GM18526 (cell line): ENCODE measurements at regions not wholly inside any gene's neighbourhood (a gene's known extent, or its start where the extent isn't known, plus 50 kb on each side); places are given as distances from the start of the nearest gene placed in this dataset.

Experiments
- POLR2A ChIP-seq: IDR thresholded peaks from 3 replicates; pipeline ENCODE4 v1.6.1; 2011; ENCODE audit not compliant: insufficient read length; ENCODE audit errors: extremely low read depth

DNA sequence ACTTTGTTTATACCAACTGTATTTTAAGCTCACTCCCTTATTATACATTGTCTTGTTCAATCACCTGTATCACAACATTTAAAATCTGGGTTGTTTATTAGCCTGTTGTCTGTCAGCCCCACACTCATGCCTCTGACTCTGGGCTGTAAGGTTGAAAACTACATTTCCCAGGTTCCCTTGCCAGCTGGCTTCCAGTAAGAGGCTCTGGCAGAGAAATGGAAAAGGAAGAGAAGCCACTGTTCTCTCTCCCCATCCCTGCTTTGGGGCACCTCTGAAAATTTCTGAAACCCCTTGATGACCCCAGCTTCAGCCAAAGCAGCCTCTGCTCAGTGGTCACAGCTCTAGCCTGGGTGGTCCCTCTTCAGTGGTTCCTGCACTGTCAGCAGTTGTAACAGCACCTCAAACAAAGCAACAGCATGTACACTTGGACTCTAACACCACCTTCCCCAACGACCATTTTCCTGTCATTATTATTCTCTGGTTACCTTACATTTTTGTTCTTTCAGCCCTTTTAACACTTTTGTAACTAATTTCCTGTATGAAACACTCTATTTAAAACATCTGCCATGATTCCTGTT lies 108.9 kb upstream of the LGALSL start:
- no peak for TF ChIP-seq POLR2A

DNA sequence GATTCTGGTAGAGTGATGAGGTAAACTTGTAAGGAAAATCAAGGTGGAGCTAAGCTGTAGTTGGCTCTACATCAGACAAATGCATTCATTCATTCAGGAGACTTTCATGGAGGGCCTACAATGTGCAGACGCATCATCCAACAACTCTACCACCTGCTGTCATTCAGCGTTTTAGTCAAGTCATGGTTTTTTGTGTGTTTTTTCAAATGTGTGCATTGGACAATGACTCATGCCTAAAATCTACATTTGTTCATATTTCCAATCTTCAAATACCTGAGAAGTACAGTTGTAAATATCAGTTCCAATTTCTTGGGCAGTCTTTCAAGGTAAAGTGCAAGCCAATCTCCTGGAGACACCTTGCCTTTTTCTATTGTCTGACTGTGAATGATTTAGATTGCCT lies 108.0 kb upstream of the LGALSL start:
- no peak for TF ChIP-seq POLR2A

DNA sequence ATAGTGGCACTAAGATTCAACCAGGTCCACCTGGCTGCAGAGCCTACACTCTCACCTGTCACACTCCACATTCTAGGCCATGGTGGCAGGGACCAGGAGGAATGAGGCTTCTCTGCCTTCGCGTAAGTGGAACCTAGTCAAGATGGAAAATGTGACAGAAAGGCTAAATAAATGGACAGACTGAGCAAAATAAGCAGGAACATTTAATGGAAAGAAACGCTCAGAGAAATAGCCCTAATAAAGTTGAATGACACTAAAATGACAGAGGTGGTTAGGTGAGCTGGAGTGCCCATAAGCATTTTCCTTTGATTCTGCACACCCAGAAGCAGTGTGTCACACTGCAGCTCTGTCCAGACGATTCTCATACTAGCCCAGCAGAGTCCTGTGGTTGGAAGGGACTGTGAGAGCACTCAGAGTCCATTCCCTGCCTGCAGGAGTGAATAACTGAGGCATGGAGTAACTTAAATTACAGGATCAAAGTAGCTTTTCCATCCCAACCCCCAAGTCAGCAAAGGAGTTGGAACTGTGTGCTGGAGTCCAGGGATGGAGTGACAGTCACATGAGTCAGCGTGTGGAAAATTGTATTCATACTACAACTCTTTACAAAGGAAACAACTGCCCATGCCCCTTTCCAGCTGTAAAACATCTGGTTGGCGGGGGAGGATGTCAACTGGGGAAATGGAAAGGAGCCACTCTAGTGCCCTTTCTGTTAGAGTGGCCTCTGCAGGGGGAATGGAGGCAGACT lies 105.4 kb upstream of the LGALSL start:
- TF ChIP-seq POLR2A: no peak

DNA sequence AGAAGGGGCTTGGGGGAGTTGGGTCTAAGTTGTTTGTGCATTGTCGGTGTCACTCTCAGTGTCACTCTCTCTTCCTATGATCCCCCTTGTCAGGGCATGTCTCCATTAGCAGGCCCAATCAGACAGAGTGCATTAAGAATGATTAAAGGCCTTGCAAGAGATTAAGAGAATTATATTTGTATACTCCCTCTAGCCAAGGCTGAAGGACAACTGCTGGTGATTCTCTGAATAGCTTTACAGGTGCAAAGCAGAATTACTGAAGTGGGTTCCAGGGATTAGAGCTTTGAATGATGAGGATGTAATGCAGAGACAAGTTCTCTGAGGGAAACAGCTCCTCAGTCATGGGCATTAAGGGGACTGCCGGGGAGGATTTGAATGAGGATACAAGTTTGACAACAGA lies 104.8 kb upstream of the LGALSL start:
- TF ChIP-seq POLR2A: no peak

DNA sequence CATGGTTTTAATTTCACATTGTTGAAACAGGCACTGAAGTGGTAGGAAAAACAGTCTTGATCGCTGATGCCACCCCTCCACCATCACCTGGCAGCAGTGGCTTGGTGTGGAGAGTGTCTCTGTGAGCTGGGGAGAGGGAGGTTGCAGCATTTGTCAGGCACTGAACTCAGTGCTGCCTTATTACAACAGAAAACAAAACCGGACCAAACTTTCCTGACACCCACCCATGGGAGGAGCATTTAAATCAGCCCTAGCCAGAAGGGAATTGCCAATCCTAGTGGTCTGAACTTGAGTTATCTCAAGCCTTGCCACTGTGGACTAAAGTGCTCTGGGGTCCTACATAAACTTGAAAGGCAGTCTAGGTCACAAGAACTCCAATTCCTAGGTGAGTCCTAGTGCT lies 103.0 kb upstream of the LGALSL start:
- TF ChIP-seq POLR2A: no peak

DNA sequence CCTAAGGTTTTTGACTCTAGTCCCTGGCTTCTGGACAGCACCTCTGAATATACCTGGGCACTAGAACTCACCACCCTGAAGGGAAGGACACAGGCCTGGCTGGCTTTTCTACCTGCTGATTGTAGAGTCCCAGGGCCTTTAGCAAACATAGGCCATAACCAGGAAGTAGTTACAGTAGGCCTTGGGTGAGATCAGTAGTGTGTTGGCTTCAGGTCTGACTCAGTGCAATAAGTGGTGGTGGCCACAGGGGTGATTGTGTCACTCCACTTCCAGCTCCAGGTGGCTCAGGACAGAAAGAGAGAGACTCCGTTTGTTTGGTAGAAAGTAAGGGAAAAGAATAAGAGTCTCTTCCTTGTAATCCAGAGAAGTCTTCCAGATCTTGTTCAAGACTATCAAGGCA lies 101.7 kb upstream of the LGALSL start:
- no peak for TF ChIP-seq POLR2A

DNA sequence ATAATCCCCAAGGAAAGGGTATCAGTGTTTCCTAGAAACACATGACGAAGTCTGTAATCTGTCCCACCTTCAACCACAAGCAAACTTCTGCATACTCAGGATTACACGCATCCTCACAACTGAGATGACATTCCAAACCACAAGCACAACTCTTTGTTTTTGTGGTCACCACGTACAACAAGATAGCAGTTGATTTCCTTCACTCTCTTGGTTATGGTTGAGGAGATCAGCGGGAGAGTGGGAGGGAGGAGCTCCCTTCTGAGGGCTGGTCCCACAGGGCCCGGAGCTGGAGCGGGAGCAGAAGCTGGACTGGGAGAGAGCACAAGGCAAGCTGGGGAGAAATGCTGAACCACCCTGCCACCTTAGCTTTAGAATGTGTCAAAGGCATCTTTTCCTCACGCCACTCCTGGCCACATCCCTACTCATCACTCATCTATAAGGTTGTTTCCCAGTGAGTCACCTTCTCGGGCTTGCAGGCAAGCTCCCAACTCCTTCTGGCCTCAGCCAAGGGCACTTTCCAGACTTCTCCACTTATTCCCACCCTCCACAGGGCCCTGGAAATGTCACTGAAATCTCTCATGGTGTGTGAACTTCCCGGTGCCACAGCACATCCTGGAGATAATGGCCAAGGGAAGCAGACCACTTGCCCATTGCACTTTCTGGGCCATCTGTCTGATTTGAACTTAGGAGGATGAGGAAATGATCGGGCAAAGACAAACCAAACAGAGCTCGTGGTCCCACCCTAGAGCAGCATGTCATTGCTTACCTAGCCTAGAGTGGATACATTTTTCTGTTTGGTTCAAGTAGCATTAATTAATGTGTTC lies 98.9 kb upstream of the LGALSL start:
- no peak for TF ChIP-seq POLR2A

DNA sequence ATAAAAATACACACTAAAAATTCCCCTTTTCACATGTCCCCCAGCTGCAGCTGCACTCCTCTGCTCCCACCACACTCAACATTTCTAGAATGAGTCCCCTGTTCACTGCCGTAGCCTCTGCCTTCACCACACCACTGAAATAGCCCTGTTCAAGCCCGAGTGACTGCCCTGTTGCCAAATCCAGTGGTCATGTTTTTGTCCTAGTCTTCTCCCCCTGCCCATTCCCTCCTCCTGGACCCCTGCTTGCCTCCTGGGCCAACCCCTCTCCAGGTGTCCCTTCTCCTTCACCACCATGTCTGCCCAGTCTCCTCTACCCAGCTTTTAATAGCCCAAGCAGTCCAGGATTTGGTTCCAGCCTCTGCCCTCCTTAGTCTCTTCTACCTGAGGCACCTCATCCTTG lies 97.1 kb upstream of the LGALSL start:
- no peak for TF ChIP-seq POLR2A

DNA sequence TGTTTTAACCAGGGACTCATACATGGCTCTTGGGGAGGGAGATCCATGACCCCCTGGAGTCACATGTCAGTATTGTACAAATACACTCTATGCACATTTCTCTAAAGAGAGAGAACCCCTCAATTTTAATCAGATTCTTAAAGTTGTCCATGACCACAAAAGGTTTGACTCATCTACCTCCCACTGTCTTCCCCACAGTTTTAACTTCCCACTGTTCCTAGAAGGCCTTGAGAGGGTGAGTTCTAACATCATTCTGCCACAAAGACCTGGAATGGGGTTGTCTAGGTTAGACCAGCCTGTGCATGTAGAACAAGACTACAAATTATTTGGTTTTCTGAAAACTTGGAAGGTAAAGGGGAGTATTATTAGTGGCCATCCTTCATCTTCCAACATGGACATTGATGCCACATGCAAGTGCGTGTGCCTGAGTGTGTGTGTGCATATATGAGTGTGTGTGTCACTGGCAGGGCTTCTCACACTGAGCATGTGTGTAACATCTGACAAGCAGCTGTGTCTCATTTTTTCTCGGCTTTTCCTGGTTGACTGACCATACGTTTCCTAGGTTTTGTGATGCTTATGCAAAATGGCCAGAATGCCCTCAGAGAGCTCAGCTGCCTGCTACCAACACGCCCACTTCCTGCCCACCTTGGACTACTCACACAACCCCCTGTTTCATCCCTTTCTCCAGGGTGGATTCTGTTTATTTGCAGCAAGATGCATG lies 94.6 kb upstream of the LGALSL start:
- no peak for TF ChIP-seq POLR2A

DNA sequence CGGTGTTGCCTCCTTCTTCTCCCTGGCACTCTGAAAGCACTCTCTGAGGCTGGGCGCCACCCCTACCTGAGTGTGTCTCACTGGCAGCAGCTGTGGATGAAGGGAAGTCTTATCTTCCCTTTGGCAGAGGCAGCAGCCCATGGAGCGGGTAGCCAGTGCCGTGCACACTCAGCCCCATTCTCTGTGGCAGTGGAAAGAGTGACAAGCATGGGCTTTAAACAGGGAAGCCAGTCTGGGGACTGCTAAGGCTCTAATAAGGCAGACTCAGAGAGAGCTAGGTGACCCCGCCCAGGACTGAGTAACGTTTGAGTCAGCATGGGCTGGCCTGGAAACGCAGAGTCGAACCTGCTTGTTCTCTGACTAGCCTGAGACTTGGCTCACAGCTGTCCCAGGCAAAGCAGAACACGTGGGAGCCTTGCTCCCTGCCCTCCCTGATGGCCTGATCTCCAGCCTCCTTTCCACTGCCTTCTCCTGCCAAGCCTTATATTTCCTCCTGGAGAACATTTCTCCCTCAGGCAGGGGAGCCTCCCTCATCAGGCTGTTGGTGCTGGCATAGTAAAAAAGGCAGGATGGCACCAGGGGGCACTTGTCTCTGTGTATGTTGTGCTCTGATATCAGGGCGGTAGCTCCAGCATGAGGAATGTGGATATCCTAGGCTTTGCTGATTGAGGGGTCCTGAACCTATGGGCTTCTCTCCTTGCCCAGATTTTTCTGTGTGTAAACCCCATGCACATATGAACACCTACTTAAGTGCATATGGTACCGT lies 93.9 kb upstream of the LGALSL start:
- no peak for TF ChIP-seq POLR2A

DNA sequence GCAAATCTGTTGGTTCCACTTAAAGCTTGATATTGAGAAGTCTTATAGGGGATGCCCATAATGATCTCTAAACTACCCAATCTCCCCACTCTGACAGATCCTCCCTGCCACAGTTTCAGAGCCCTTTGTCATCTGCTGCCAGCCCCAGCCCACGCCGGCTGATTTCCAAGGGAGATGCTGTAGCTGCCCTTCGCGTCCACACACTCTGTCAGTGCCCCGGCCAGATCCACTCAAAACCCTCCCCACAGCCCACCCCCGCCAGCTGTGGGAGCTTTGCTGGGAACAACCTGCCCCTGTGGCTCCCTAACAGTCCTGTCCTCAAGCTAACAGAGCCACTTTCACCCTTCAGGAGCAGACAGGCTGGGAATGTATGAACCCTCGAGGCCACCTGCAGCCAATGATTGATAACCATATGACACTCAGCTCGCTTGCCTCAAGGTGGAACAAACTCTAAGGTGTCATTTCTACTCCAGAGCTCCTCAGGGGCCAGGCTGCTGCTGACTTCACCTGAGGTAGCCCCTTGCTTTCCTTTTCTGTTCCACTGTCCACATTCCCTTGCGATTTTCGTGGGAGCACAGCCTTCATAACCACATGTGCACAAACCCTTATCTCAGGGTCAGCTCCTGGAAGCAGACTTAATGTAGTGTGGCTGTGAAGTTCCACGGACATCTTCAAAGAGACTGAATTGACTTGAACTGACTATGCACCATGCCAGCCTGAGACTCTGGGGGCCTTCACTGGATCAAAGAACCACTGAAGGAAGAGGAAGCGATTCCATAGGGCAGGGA lies 92.6 kb upstream of the LGALSL start:
- TF ChIP-seq POLR2A: no peak

DNA sequence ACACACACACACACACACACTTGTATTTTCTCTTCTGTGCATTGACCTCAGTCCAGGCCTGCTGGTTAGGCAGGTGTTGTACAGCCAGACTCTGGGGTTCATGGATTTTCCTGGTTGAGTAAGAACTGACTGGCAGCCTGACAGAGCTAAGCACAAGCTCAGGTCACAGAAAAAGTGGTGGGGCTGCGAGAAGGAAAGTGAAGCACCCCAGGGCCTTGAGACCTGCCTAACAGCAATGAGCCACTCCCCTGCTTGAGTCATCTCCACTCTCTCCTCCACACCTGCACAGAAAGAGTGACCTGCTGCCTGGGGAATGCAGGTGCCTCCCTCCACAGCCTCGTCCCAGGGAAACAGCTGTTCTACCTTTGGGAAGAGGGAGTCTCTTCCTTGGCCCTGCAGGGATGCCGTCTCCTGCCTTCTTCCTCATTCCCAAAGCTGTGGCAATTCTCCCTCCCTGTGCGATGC lies 91.4 kb upstream of the LGALSL start:
- no peak for TF ChIP-seq POLR2A

DNA sequence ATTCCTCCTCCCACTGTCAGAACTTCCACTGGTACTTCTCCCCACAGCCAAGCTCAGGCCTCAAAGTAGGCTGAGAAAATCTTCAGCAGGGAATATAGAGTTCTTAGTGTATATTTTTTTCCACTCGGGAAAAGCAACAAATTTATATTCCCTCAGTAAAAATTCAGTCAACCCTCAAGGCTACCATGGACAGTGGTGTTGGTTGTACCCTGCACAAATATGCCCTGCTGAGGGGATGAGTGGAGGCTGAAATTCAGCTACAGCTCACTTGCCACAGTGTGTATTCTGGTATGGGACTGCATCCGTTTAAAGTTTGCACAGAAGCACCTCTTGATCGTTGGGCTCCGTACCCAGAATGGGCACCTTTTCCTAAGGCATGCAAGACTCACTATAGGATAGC lies 90.8 kb upstream of the LGALSL start:
- TF ChIP-seq POLR2A: no peak

DNA sequence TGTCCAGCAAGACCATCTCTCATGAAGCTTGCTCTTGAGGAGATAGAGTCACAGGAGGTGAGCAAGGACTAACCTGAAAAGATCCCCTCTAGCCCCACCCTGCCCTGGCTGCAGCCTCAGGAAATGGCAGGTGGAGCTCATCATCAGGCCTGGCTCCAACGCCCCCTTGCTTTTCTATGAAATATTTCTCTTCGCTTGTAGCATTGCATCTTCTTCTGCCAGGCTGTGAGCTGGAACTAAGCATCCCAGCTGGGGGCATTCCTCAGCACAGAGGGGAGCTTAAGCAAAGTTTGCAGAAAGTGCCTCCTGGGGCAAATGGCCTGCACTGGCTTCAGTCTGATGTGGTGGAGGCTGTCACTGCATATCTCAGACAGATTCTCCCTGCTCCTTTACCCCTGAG lies 90.1 kb upstream of the LGALSL start:
- no peak for TF ChIP-seq POLR2A
